ENCODE measurements at regions not wholly inside any gene's neighbourhood (a gene's known extent, or its start where the extent isn't known, plus 50 kb on each side); places are given as distances from the start of the nearest gene placed in this dataset.
"Not testable (repeated sequence)": the region's sequence is repeated elsewhere in the genome, so short reads cannot be mapped to it uniquely, and the experiment has no call there.

DNA sequence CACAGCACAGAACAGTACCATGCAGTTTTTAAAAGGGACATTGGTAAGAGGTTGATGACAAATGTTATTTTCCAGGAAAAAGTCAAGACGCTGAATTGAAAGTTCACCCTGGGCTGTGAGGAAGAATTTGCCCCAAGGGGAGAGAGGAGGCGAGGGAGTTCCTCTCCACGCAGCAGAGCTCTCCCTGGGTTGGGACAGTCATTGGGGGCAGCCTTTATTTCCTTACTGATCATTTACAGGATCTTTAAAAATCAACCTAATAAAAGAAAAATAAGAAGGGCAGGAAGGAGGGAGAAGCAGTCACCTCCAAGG is 49.9 kb upstream of the WNT7B start:
- DNase-seq (ENCODE audit: low spot score) = no peak

DNA sequence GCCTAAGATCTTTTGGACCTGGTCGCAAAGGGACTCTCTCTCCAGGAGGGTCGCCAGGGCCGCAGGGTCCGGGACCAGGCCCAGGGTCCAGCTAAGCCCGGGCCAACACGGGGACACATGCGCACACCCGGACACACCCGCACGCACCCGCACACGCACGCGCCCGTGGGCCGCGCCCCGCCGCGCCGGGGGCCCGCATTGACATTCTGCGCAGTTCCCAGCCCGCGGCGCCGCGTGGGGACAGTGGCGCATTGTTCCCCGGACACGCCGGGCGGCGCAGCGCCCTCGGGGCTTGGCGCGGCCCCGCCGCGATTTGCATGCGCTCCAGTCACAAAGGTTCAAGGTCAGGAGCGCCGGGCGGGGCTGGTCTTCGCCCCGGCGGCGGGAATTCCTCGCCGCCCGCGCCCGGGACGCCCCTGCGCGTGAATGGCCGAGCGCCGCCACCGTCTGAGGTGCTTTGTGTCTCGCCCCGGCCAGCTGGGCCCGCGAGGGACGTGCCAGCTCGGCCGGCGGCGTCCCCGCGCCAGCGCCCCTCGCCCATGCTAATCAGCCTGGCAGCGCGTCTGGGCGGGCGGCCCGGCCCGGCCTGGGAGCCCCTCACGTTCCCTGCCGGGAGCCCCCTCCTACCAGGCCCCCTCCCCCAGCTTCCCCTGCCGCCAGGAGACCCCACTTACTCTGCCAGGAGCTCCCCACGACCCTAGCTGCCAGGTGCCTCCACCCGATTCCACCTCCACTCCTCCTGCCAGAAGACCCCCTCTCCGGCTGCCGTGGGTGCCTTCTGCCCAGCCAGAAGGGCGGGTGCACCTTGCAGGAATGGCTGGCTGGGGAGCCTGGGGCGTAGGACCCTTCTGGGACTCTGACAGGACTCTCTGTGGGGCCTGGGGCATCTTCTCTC is 50.5 kb upstream of the WNT7B start:
- no peak for DNase-seq (ENCODE audit: low spot score)

DNA sequence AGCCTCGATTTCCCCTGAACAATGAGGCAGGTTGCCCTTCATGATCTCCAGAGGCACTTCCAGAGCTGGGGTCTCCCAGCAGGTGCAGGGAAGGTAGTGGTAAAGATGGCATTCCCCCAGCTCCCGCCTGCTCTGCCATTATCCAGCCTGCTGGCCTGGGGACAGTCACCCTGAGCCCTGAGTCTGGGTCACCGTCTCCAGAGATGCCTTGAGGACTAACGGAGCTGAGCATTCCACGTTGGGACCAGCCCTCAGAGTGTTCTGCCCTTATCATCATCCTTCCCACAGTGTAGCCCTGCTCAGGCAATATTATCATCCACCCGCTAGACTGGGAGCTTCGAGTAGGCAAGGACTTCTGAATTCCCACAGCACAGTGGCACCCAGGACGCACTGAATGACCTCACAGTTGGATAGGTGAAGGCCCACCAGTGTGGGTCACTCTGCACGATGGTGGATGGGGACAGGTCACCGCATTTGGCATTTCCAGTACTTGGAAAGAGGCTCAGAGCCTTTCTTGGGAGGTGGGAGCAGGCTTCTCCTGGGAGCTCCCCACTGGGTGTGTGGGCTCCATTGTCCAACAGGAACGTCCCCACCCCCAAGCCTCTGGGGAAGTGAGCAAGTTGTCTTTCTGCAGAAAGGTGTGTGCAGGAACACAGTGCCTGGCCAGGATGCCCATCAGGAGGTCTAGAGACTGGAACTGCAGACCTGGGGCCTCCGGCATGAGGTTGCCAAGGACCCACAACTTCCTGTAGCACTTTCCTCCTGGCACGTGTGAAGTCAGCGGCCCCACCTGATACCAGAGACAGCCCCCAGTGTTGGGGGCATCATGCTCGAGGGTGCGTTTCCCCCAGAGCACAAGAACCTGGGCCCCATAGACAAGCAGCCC is 51.4 kb upstream of the WNT7B start:
- DNase-seq (ENCODE audit: low spot score) = no peak

DNA sequence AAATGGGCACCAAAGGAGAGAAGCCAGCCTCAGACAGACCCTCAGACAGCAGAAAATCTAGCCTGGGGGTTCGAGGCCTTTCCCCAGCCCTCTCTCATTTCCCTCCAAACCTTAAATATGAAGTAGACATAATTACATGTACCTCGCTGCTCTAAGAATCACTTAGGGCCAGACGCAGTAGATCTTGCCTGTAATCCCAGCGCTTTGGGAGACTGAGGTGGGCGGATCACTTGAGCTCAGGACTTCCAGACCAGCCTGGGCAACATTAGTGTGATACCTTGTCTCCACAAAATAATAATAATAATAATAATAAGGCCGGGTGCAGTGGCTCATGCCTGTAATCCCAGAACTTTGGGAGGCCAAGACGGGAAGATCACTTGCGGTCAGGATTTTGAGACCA is 52.1 kb upstream of the WNT7B start:
- no peak for DNase-seq (ENCODE audit: low spot score)

DNA sequence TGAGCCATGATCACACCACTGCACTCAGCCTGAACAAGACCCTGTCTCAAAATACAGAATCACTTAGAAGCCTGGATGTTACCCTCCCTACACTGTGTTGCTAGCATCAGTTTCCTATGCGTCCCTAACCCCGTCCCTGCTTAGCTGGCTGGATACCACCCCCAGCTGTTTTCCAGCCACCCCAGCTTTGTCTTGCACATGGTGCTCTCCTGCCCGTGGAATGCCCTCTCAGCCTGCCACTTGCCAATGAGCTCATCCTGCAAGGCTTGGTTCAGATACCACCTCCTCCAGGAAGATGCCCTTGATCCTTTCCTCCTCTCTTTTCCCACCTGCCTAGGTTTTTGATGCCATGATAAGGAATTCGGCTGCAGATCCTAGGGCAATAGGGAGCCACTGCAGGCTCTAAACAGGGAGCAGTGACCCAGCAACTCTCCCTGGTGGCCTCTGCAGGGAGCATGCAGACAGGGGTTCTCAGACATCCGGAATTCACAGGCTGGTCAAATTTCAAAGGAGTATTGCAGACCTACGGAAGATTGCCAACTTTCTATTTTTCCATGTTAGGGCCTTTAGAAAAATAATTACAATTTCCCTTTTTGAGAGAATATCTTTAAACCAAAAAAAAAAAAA is 52.7 kb upstream of the WNT7B start:
- no peak for DNase-seq (ENCODE audit: low spot score)

DNA sequence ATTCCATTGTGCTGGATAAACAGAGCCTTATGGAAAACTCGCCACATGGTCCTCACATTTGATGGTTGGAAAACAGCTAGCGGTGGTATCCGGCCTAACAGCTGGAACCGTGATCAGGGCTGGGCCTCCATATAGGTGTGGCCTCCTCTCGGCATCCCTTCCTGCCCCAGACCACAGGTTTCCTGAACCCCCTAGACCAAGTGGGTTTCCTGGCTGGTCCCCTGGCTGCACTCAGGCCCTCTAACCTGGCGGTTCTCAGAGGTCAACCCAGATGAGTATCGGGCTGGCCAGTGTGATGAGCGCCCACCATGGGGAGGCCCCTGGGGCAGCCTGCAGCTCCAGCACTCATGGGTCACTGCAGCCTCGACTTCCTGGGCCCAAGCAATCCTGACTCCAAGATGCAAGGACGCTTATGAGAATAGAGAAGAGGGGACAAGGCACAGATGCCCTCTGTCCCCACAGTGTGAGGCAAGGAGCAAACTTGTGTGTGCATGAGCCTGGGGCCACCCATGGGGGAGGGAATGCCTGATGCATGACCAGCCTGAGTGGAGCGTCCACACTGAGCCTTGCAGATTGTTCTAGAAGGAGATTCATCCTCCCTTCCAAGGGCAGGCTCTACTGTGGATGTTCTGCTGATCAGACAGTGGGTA is 53.4 kb upstream of the WNT7B start:
- no peak for DNase-seq (ENCODE audit: low spot score)

DNA sequence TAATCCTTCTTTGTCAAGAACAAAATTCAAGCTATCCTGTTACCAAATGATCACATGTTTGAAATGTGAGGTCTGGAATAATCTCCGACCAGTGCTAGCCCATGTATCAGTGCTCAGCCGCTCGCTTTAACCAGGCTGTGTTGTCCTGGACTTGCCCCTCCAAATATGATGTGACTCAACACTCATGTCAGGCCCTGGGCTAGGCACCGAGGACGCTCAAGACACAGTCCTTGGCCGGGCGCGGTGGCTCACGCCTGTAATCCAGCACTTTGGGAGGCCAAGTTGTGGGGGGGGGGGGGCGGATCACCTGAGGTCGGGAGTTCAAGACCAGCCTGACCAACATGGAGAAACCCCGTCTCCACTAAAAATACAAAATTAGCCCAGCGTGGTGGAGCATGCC is 54.1 kb upstream of the WNT7B start:
- DNase-seq (ENCODE audit: low spot score) = no peak

DNA sequence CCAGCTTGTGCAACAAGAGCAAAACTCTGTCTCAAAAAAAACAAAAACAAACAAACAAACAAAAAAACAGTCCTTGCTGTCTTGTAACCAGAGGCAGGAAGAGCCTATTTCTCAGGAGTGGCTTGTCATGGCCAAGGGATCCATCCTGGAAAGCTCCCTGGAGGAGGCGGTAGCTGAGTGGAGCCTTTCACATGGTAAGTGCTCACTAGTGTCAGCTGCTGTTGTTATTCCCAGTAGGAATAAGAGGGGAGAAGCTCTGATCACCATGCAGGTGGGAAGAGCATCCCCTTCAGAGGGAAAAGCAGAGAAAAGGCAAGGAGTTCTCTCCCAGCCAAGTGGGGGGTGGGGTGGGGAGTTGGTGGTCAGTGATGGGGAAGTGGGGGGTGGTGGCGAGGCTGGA is 54.6 kb upstream of the WNT7B start:
- no peak for DNase-seq (ENCODE audit: low spot score)

DNA sequence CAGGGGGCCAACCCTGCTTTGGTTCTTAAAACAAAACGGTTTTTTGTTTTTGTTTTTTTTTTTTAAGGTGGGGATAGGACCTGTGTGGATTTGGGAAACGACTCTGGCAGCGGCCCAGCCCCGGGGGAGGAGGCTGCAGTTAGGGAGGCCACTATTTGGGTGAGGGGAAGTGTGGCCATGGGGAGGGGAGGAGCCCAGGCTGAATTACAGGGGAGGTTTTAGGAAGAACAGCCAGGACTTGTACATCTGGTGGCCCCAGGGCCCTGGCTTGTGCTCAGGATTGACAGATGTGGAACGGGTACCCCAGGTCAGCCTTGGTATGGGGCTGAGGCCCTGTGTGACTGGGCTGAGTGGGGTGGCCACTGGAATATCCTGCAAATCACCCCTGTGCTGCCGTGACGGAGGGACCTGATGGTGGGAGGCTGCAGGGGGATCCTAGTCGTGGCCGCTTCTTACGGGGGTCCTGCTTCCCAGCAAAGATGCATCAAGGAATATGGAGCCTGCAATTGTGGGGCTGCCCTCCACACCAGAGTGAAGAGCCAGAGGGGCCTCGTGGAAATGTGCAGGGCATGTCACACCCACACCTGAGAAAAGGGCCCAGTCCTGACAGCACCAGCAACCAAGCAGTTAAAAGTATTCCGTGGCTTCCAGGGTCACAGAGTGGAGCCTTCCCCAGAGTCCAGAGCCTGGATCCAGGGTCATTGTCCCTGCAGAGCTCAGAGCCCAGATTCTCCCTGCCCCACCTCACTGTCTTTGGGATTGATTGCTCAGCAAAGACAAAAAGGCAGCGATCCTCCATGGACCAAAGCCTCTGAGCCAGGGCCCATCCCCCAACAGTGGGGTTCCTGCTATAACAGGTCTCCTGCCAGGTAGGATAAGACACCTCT is 55.2 kb upstream of the WNT7B start:
- no peak for DNase-seq (ENCODE audit: low spot score)

DNA sequence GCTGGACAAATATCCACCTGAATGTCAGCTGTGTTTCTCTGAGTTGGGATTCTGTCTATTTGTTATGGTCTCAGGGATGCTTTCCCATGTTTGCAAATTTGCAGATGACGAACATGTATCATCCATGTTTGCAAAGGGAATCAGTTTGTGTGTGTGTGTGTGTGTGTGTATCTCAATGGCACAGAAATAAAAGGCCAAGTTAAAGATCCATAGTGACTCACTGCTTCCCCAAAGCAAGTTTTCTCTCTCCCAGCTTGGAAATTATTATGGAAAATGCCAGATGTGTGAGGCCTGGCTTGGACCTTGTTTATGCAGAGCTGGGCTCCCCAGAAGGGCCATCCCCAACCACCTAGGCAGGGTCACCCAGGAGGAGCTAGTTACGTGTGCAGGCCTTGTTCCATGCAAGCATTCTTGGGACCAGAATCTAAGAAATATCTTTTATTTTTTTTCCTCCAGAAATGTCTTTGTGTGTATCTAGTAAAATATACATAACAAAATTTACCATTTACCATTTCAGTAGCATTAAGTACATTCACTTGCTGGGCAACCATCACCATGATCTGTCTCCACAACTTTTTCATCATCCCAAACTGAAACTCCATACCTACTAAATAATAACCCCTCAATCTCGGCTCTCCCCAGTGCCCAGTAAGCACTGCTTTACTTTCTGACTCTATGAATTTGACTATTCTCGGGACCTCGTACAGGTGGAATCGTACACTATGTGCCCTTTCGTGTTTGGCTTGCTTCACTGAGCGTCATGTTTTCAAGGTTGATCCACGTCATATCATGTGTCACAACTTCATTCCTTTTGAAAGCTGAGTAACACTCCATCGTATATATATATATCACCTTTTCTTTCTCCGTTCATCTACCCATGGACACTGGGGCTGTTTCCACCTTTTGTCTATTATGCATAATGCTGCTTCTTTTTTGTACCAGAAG is 56.6 kb upstream of the WNT7B start:
- no peak for DNase-seq (ENCODE audit: low spot score)

DNA sequence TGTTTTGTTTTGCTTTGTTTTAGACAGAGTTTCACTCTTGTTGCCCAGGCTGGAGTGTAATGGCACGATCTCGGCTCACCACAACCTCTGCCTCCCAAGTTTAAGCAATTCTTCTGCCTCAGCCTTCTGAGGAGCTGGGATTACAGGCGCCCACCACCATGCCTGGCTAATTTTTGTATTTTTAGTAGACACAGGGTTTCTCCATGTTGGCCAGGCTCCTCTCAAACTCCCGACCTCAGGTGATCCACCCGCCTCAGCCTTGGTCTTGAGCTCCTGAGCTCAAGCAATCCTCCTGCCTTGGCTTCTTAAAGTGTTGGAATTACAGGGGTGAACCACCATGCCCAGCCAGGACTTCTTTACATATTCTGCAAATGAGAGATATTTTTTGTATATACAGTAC is 57.5 kb upstream of the WNT7B start:
- DNase-seq (ENCODE audit: low spot score) = not testable (repeated sequence)

DNA sequence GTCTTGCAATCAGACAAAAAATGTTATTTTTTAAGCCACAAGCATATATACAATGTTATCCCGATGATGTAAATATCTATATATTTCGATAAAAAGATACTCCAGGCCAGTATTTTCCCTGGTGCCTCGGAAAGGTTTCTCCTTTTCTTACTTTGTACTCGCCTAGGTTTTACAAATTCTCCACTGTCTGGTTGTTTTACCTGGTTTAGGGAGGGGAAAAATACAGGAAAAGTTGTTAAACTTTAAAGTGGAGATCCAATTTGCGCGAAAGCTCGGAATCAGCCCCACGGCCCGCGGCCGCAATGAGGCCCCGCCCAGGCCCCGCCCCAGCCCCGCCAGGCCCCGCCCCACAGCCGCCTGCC is 58.4 kb upstream of the WNT7B start:
- no peak for DNase-seq (ENCODE audit: low spot score)

DNA sequence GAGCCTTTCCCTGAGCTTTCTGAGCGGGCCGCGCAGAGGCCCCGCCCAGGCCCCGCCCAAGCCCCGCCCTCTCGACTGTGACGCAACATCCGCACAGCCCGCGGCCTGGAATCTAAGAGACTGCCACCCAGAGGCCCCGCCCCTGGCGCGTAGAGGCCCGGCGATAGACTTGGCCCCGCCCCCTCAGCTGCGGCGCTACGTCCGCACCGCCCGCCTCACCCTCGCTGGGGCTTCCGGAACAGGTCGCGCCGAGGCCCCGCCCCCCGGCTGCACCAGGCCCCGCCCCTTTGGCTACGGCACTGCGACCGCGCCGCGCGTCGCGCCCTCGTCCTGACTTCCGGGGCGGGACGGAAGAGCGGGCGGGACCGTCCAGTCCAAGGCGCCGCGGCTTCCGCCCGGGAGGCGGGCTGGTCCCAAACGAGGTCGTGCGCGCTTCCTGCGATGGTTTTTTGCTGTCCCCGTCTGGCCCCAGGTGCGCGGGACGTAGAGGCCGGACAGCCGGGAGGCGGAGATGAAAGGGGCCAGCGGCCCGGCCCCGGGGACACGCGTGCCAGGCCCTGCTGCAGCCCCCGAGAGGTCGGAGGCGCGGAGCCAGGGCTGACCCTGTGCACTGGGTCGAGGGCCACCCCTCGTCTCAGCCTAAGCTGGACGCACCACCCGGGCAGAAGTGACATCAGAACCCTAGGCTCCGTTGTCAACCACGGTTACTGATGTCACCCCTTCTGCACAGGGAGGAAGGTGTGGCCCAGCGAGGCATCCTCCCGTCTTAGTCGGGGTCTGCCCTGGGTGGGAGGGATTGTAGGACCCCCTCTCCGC is 59.0 kb upstream of the WNT7B start:
- DNase-seq (ENCODE audit: low spot score) = peak; percentile 100

DNA sequence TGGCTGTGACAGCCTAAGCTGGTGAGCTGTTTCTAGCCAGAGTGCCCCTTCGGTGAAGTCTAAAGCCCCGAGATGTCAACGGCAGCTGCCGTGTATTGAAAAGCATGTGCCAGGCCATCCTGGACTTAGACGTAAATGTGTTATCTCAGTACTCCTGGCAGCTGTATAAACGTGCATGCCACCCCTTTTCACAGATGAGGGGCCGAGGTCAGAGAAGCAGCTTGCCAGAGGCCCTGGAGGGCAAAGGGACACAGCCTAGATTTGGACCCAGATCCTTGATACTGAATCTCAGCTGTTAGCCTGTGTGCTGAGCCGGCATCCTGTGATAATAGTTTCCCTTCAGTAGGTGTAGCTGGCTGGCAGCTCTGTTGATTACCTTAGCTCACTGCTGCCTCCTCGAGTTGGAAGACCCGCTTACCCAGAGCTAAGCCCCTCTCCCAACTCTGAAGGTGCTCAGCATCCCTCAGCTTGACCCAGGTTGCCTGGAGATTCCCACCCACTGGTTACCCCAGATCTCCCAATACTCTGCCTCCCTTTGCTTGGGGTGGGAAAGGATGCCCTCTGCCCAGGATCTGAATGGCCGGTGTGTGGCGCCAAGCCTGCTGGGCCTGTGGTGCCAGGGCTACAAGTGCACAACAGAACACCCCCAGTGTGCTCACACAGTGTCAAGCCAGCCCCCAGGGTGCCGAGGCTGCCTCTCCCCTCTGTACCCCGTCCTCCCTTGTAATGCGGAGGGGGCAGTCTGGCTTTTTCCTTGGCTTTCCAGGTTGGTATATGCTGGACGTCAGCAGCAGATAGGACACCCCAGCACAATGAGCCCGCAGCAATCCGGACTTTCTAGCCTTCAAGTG is 59.8 kb upstream of the WNT7B start:
- DNase-seq (ENCODE audit: low spot score) = no peak

DNA sequence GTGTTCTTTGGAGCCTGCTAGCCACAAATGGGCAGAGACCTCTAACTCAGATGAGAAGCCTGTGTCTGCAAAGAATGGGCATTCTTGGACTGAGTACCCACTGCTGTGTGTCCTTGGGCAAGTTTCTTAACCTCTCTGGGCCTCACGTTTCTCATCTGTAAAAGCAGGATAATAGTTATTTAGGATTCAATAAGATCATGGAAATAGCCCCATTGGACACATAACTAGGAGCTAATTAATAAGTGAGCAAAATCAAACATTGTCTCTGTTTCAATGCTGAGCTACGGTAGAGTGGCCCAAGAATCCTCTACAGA is 61.2 kb upstream of the WNT7B start:
- DNase-seq (ENCODE audit: low spot score) = no peak

DNA sequence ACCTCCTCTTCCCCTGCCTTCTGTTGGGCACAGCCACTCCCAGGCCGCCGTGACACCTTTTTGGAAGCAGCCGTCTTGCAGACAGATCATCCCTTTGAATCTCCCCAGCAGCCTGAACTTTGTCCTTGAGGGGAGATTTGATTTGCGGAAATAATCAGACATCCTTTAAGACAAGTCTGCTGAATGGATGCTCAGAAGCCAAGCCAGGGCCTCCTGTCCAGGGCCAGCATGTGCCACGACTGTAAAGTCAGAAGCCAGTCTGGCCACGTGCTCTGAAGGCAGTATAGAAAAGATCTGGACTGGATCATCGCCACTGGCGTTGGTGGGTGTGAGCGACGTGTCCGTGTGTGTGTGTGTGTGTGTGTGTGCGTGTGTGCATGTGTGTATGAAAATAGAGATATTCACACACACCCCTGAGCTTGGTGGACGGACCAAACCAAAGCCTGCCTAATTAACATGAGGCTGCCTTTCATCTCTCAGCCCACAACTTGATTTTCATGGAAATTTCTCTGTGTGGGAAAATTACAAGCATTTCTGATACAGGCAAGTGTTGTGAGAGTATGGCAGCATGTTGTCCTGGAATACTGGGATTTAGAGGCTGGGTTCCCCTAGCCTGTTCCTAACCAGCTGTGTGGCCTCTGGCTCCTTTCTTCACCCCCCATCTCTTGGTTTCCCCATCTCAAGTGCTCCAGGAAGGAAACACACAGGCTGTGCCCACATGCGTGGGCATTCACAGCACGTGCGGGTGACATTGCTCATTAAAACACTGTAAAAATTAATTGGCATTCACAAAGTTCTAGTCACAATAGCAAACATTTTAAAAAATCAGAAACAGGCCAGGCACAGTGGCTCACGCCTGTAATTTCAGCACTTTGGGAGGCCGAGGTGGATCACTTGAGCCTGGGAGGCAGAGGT is 61.8 kb upstream of the WNT7B start:
- DNase-seq (ENCODE audit: low spot score) = no peak

DNA sequence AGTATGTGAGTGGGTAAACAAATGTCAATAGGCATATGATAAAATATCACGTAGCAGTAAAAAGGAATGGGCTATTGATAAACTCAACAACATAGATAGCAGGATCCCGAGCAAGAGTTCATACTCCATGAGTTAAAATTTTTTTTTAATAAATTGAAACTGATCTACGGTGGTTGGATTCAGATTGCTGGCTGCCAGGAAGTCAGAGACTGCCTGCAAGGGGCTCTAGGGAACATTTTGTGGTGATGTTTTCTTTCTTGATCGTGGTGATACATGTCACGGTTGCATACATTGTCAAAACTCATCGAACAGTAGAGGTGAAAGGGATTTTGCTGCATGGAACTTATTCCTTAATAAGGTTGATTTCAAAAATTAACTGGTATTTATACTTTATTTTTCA is 62.6 kb upstream of the WNT7B start:
- no peak for DNase-seq (ENCODE audit: low spot score)
